HepG2 (cell line): ENCODE measurements at regions not wholly inside any gene's neighbourhood (a gene's known extent, or its start where the extent isn't known, plus 50 kb on each side); places are given as distances from the start of the nearest gene placed in this dataset.
A peak's percentile ranks its signal among the peaks of the same experiment; 100 is the strongest.

Experiments
- ARID2 ChIP-seq: sonication (generic); formaldehyde crosslinking; IDR thresholded peaks from 2 replicates; pipeline ENCODE4 v1.8.1; 2022; ENCODE audit warnings: mild to moderate bottlenecking, missing genetic modification reagents, borderline replicate concordance
- DRAP1 ChIP-seq: IDR thresholded peaks from 2 replicates; pipeline ENCODE4 v1.6.1; 2016; ENCODE audit warnings: missing genetic modification reagents, missing compliant biosample characterization
- KAT7 ChIP-seq: IDR thresholded peaks from 2 replicates; pipeline ENCODE4 v1.6.1; 2018; ENCODE audit warnings: borderline replicate concordance, missing compliant biosample characterization
- RAD51 ChIP-seq: fragments of 450-650 bp; IDR thresholded peaks from 2 replicates; pipeline ENCODE4 v1.6.1; 2016; ENCODE audit warnings: borderline replicate concordance
- SRSF4 ChIP-seq: fragments of 200-400 bp; formaldehyde crosslinking; IDR thresholded peaks from one replicate; pipeline ENCODE4 v1.6.1; 2018; ENCODE audit warnings: mild to moderate bottlenecking, low read depth, low read length, moderate library complexity; ENCODE audit not compliant: poor library complexity, severe bottlenecking
- THAP9 ChIP-seq: sonication (generic); formaldehyde crosslinking; IDR thresholded peaks from 2 replicates; pipeline ENCODE4; 2020; ENCODE audit warnings: missing genetic modification reagents, mild to moderate bottlenecking, borderline replicate concordance
- USF2 ChIP-seq, 2 experiments: sonication (generic) in 1 of 2; formaldehyde crosslinking in 1 of 2; IDR thresholded peaks; 2 replicates each; pipeline versions ENCODE4 v1.5.1 to v1.6.1; 2011 to 2020; ENCODE audit warnings: borderline replicate concordance in 1 of 2, low read depth in 1 of 2, low read length in 1 of 2, mild to moderate bottlenecking in 1 of 2, missing genetic modification reagents in 1 of 2, moderate library complexity in 1 of 2
- ZBTB20 ChIP-seq: sonication (generic); formaldehyde crosslinking; IDR thresholded peaks from 2 replicates; pipeline ENCODE4 v1.8.1; 2023; ENCODE audit warnings: missing genetic modification reagents, low read depth, mild to moderate bottlenecking, borderline replicate concordance

GRCh38 chr2:17181051-17181752 is 337.0 kb downstream of the RAD51AP2 start (continued):
- no peak for TF ChIP-seq THAP9 (CRISPR knock-in tag)
- peak; percentile 75 for TF ChIP-seq RAD51
- TF ChIP-seq USF2 (IDR thresholded peaks at IDR 0.05; ENCODE audit: low read depth, low read length): 0 out of 2 replicates have a peak, but pooled peaks have one; percentile 8
- TF ChIP-seq USF2 (CRISPR knock-in tag; IDR thresholded peaks at IDR 0.05; ENCODE audit: borderline replicate concordance): no peak
- no peak for TF ChIP-seq DRAP1 (CRISPR knock-in tag)
- no peak for TF ChIP-seq ARID2 (CRISPR knock-in tag)
- no peak for TF ChIP-seq ZBTB20 (CRISPR knock-in tag)
- no peak for TF ChIP-seq SRSF4
- TF ChIP-seq KAT7: no peak
